Islet of Langerhans (tissue), 1 donor: ENCODE measurements at regions not wholly inside any gene's neighbourhood (a gene's known extent, or its start where the extent isn't known, plus 50 kb on each side); places are given as distances from the start of the nearest gene placed in this dataset.
"Not testable (repeated sequence)": the region's sequence is repeated elsewhere in the genome, so short reads cannot be mapped to it uniquely, and the experiment has no call there.

Experiments used
- FAIRE-seq: peaks from one replicate; lab custom pipeline; 2011; peaks lifted over from hg19 to GRCh38; lab: Jason Lieb, UNC

GRCh38 chrX:80508083-80508482 is 87.8 kb downstream of the TENT5D start:
- FAIRE-seq = not testable (repeated sequence)

- FAIRE-seq = no peak
These were observed 91.9 kb downstream of the TENT5D start for GRCh38 chrX:80511969-80512760.

GRCh38 chrX:80512924-80513323 is 92.7 kb downstream of the TENT5D start:
- no peak for FAIRE-seq

GRCh38 chrX:80513625-80514024 is 93.4 kb downstream of the TENT5D start:
- FAIRE-seq = no peak

- FAIRE-seq = no peak
These were observed 116.8 kb downstream of the TENT5D start for GRCh38 chrX:80537096-80537495.

GRCh38 chrX:80550722-80551121 is 130.5 kb downstream of the TENT5D start:
- FAIRE-seq = no peak

GRCh38 chrX:80556148-80556547 is 135.9 kb downstream of the TENT5D start:
- no peak for FAIRE-seq

- FAIRE-seq = no peak
These were observed 152.4 kb downstream of the TENT5D start for GRCh38 chrX:80572636-80573035.

- FAIRE-seq = no peak
These were observed 153.0 kb downstream of the TENT5D start for GRCh38 chrX:80573275-80573674.

- not testable (repeated sequence) for FAIRE-seq
These were observed 154.3 kb downstream of the TENT5D start for GRCh38 chrX:80574486-80575086.

GRCh38 chrX:80576267-80576666 is 156.0 kb downstream of the TENT5D start:
- FAIRE-seq = no peak

GRCh38 chrX:80576806-80577533 is 156.7 kb downstream of the TENT5D start:
- FAIRE-seq = no peak

GRCh38 chrX:80578517-80579105 is 158.4 kb downstream of the TENT5D start:
- peak; percentile 83 for FAIRE-seq

- not testable (repeated sequence) for FAIRE-seq
These were observed 170.7 kb downstream of the TENT5D start for GRCh38 chrX:80590992-80591391.

- FAIRE-seq = no peak
These were observed 182.0 kb downstream of the TENT5D start for GRCh38 chrX:80602036-80602860.
